Endothelial cell (in vitro differentiated cells): ENCODE measurements at regions not wholly inside any gene's neighbourhood (a gene's known extent, or its start where the extent isn't known, plus 50 kb on each side); places are given as distances from the start of the nearest gene placed in this dataset.

Source experiments
- DNase-seq: peaks from one replicate; pipeline ENCODE4 v3.0.0; 2021; ENCODE audit warnings: low spot score
- H3K27ac Mint-ChIP-seq: one replicate; pipeline ENCODE4 v1.8.0; 2021; ENCODE audit warnings: mixed read lengths, inconsistent platforms; ENCODE audit not compliant: unreplicated experiment
- H3K27me3 Mint-ChIP-seq: one replicate; pipeline ENCODE4 v1.8.0; 2021; ENCODE audit warnings: mild to moderate bottlenecking, moderate library complexity, mixed read lengths, inconsistent platforms; ENCODE audit not compliant: unreplicated experiment
- H3K36me3 Mint-ChIP-seq: one replicate; pipeline ENCODE4 v1.8.0; 2021; ENCODE audit warnings: mild to moderate bottlenecking, low read depth, mixed read lengths, inconsistent platforms; ENCODE audit not compliant: unreplicated experiment
- H3K4me1 Mint-ChIP-seq: one replicate; pipeline ENCODE4 v1.8.0; 2021; ENCODE audit warnings: mild to moderate bottlenecking, mixed read lengths, inconsistent platforms; ENCODE audit not compliant: unreplicated experiment
- H3K4me3 Mint-ChIP-seq: one replicate; pipeline ENCODE4 v1.8.0; 2021; ENCODE audit warnings: mild to moderate bottlenecking, mixed read lengths, inconsistent platforms; ENCODE audit not compliant: unreplicated experiment
- H3K9me3 Mint-ChIP-seq: one replicate; pipeline ENCODE4 v1.8.0; 2021; ENCODE audit warnings: mixed read lengths, inconsistent platforms; ENCODE audit not compliant: unreplicated experiment
- CTCF ChIP-seq: fragments of 200-600 bp; sonication (generic); IDR thresholded peaks from one replicate; pipeline ENCODE4 v1.5.0; 2021; ENCODE audit warnings: antibody characterized with exemption; ENCODE audit not compliant: unreplicated experiment

DNA sequence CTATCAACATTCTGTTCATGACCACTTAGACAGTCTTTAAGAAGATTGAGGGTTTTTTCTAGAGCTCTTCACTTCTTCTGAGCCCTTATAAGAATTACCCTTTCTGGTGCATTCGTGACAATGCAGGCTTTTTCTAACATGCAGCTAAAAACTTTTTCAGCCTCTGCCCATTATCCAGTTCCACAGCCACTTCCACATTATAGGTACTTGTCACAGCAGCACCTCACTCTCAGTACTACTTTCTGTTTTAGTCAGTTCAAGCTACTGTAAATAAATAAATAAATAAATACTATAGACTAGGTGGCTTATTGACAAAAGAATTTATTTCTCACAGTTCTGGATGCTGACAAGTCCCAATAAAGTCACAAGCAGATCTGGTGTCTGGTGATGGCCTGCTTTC is 284.4 kb upstream of the PKN2 start:
- Mint-ChIP-seq H3K27ac (no peak overlapping the region), H3K9me3 (no peaks in the 10 kb centered on the region), H3K4me3 (no peak overlapping the region), H3K4me1 (no peaks in the 10 kb centered on the region), H3K36me3 (no peaks in the 10 kb centered on the region), H3K27me3 (no peaks in the 10 kb centered on the region)
- TF ChIP-seq CTCF = no peak
- DNase-seq = no peak

- H3K27me3 Mint-ChIP-seq = no peaks in the 10 kb centered on the region
- DNase-seq = no peak
- no peaks in the 10 kb centered on the region for H3K4me1 Mint-ChIP-seq
- TF ChIP-seq CTCF = no peak
- no peaks in the 10 kb centered on the region for H3K9me3 Mint-ChIP-seq
- H3K36me3 Mint-ChIP-seq = no peaks in the 10 kb centered on the region
- H3K27ac Mint-ChIP-seq = no peak overlapping the region
- no peak overlapping the region for H3K4me3 Mint-ChIP-seq
Observed at GRCh38 chr1:88401313-88401712, 282.8 kb upstream of the PKN2 start.

DNA sequence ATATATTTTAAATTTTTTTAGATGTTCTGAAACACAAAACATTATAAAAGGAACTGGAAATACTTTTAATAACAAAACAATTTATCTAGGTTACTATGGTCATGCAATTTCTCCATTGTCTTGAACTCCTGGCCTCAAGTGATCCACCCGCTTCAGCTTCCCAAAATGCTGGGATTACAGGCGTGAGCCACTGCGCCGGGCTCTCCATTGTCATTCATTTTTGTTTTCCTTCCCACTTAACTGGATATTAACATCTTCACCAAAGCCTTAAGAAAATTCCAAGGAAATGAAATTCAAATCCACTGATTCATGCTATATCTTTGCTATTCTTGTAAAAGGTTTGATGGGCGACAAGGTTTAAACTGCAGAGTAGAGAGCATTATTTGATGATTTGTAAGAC is 279.5 kb upstream of the PKN2 start:
- peaks cover 2% of the 10 kb centered on the region for H3K27me3 Mint-ChIP-seq
- no peak overlapping the region for H3K27ac Mint-ChIP-seq
- no peaks in the 10 kb centered on the region for H3K9me3 Mint-ChIP-seq
- no peaks in the 10 kb centered on the region for H3K4me1 Mint-ChIP-seq
- TF ChIP-seq CTCF = no peak
- no peak for DNase-seq
- H3K4me3 Mint-ChIP-seq = no peak overlapping the region
- H3K36me3 Mint-ChIP-seq = no peaks in the 10 kb centered on the region

GRCh38 chr1:88407248-88407647 is 276.8 kb upstream of the PKN2 start:
- no peak for DNase-seq
- no peak overlapping the region for H3K4me3 Mint-ChIP-seq
- no peaks in the 10 kb centered on the region for H3K9me3 Mint-ChIP-seq
- no peaks in the 10 kb centered on the region for H3K4me1 Mint-ChIP-seq
- H3K36me3 Mint-ChIP-seq = no peaks in the 10 kb centered on the region
- no peak for TF ChIP-seq CTCF
- peaks cover 2% of the 10 kb centered on the region for H3K27me3 Mint-ChIP-seq
- no peak overlapping the region for H3K27ac Mint-ChIP-seq

DNA sequence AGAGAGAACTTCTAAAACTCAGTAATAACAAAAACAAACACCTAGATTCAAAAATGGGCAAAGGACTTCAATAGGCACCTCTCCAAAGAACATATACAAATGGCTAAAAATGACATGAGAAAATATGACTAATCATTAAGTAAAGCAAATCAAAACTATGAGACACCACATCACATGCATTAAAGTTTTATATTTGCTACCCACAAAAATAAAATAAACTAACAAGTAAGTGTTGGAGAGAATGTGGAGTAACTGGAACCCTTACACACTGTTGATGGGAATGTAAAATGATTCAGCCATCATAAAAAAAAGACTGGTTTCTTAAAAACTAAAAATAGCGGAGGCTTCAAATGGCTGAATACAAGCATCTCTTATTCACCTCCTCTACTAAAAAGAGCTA is 262.1 kb upstream of the PKN2 start:
- no peak for TF ChIP-seq CTCF
- no peaks in the 10 kb centered on the region for H3K9me3 Mint-ChIP-seq
- no peaks in the 10 kb centered on the region for H3K4me1 Mint-ChIP-seq
- H3K27me3 Mint-ChIP-seq = no peaks in the 10 kb centered on the region
- no peak for DNase-seq
- no peaks in the 10 kb centered on the region for H3K36me3 Mint-ChIP-seq
- no peak overlapping the region for H3K27ac Mint-ChIP-seq
- H3K4me3 Mint-ChIP-seq = no peak overlapping the region
